ENCODE measurements at regions not wholly inside any gene's neighbourhood (a gene's known extent, or its start where the extent isn't known, plus 50 kb on each side); places are given as distances from the start of the nearest gene placed in this dataset.
"Not testable (repeated sequence)": the region's sequence is repeated elsewhere in the genome, so short reads cannot be mapped to it uniquely, and the experiment has no call there.

DNA sequence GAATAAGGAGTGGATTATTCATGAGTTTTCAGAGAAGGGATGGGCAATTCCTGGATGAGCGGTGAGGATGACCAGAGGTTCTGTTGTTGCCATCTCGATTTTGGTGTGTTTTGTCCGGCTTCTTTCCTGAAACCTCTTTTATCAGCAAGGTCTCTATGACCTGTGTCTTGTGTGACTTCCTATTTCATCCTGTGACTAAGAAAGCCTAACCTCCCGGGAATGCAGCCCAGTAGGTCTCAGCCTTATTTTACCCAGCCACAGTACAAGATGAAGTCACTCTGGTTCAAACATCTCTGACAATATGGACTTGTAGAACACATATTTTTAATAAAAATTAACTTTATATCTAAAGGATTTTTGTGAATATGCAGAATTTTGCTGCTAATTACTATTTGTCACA lies 716.4 kb downstream of the FSCB start:
- Histone ChIP-seq H3K9ac (ENCODE audit: insufficient read depth, low read length) (no peak overlapping the region), H3K4me3 (replicated peaks in 1 of 4; ENCODE audit: control extremely low read depth in 1 of 4, insufficient read depth in 1 of 4, low read depth in 3 of 4, low read length in 4 of 4) (no peak overlapping the region), H3K27me3 (ENCODE audit: control insufficient read depth, insufficient read depth, low read length) (no peaks in the 10 kb centered on the region), H3K4me2 (ENCODE audit: extremely low read depth, insufficient read depth, low read length) (no peak overlapping the region), H3K4me1 (ENCODE audit: control insufficient read depth, extremely low read depth, insufficient read depth, low read length) (no peaks in the 10 kb centered on the region), H4K20me1 (ENCODE audit: control insufficient read depth, extremely low read depth, insufficient read depth, low read length) (no peaks in the 10 kb centered on the region), H3K27ac (ENCODE audit: insufficient read depth, low read length) (no peak overlapping the region), H3K9me3 (ENCODE audit: control insufficient read depth, insufficient read depth, low read depth, low read length) (no peaks in the 10 kb centered on the region), H2AFZ (ENCODE audit: low read length) (no peak overlapping the region), H3K79me2 (ENCODE audit: control insufficient read depth, insufficient read depth, low read length) (no peaks in the 10 kb centered on the region), H3K36me3 (ENCODE audit: control insufficient read depth, insufficient read depth, low read length) (no peaks in the 10 kb centered on the region)
- TF ChIP-seq, protein P1, sequence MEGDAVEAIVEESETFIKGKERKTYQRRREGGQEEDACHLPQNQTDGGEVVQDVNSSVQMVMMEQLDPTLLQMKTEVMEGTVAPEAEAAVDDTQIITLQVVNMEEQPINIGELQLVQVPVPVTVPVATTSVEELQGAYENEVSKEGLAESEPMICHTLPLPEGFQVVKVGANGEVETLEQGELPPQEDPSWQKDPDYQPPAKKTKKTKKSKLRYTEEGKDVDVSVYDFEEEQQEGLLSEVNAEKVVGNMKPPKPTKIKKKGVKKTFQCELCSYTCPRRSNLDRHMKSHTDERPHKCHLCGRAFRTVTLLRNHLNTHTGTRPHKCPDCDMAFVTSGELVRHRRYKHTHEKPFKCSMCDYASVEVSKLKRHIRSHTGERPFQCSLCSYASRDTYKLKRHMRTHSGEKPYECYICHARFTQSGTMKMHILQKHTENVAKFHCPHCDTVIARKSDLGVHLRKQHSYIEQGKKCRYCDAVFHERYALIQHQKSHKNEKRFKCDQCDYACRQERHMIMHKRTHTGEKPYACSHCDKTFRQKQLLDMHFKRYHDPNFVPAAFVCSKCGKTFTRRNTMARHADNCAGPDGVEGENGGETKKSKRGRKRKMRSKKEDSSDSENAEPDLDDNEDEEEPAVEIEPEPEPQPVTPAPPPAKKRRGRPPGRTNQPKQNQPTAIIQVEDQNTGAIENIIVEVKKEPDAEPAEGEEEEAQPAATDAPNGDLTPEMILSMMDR (conservative IDR thresholded peaks at IDR 0.05 in 1 of 2, IDR thresholded peaks at IDR 0.05 in 1 of 2; ENCODE audit: low read depth in 1 of 2, low read length in 2 of 2): no peak
- TF ChIP-seq EZH2 (IDR thresholded peaks at IDR 0.05; ENCODE audit: low read length, missing control alignments): no peak
- no peak for DNase-seq (ENCODE audit: low read depth in 2 of 2)

- H3K9ac ChIP-seq (ENCODE audit: insufficient read depth, low read length): no peak overlapping the region
- H3K27me3 ChIP-seq (ENCODE audit: control insufficient read depth, insufficient read depth, low read length): no peaks in the 10 kb centered on the region
- H3K9me3 ChIP-seq (ENCODE audit: control insufficient read depth, insufficient read depth, low read depth, low read length): no peaks in the 10 kb centered on the region
- no peak overlapping the region for H3K27ac ChIP-seq (ENCODE audit: insufficient read depth, low read length)
- no peaks in the 10 kb centered on the region for H3K4me1 ChIP-seq (ENCODE audit: control insufficient read depth, extremely low read depth, insufficient read depth, low read length)
- TF ChIP-seq, protein P1 (conservative IDR thresholded peaks at IDR 0.05 in 1 of 2, IDR thresholded peaks at IDR 0.05 in 1 of 2; ENCODE audit: low read depth in 1 of 2, low read length in 2 of 2): no peak
- no peak for TF ChIP-seq EZH2 (IDR thresholded peaks at IDR 0.05; ENCODE audit: low read length, missing control alignments)
- H3K36me3 ChIP-seq (ENCODE audit: control insufficient read depth, insufficient read depth, low read length): no peaks in the 10 kb centered on the region
- H3K4me3 ChIP-seq (replicated peaks in 1 of 4; ENCODE audit: control extremely low read depth in 1 of 4, insufficient read depth in 1 of 4, low read depth in 3 of 4, low read length in 4 of 4): no peak overlapping the region
- no peaks in the 10 kb centered on the region for H3K79me2 ChIP-seq (ENCODE audit: control insufficient read depth, insufficient read depth, low read length)
- no peak overlapping the region for H3K4me2 ChIP-seq (ENCODE audit: extremely low read depth, insufficient read depth, low read length)
- no peak for DNase-seq (ENCODE audit: low read depth in 2 of 2)
- no peak overlapping the region for H2AFZ ChIP-seq (ENCODE audit: low read length)
- no peaks in the 10 kb centered on the region for H4K20me1 ChIP-seq (ENCODE audit: control insufficient read depth, extremely low read depth, insufficient read depth, low read length)
Observed at GRCh38 chr14:43789458-43789857, 717.6 kb downstream of the FSCB start.

GRCh38 chr14:43786066-43786762 lies 720.9 kb downstream of the FSCB start:
- Histone ChIP-seq H3K27me3 (ENCODE audit: control insufficient read depth, insufficient read depth, low read length) (no peaks in the 10 kb centered on the region), H3K79me2 (ENCODE audit: control insufficient read depth, insufficient read depth, low read length) (no peaks in the 10 kb centered on the region), H4K20me1 (ENCODE audit: control insufficient read depth, extremely low read depth, insufficient read depth, low read length) (no peaks in the 10 kb centered on the region), H3K27ac (ENCODE audit: insufficient read depth, low read length) (no peak overlapping the region), H3K9me3 (ENCODE audit: control insufficient read depth, insufficient read depth, low read depth, low read length) (no peaks in the 10 kb centered on the region), H3K36me3 (ENCODE audit: control insufficient read depth, insufficient read depth, low read length) (no peaks in the 10 kb centered on the region), H3K9ac (ENCODE audit: insufficient read depth, low read length) (no peak overlapping the region), H3K4me2 (ENCODE audit: extremely low read depth, insufficient read depth, low read length) (no peak overlapping the region), H3K4me3 (replicated peaks in 1 of 4; ENCODE audit: control extremely low read depth in 1 of 4, insufficient read depth in 1 of 4, low read depth in 3 of 4, low read length in 4 of 4) (no peak overlapping the region), H3K4me1 (ENCODE audit: control insufficient read depth, extremely low read depth, insufficient read depth, low read length) (no peaks in the 10 kb centered on the region), H2AFZ (ENCODE audit: low read length) (no peak overlapping the region)
- TF ChIP-seq EZH2 (IDR thresholded peaks at IDR 0.05; ENCODE audit: low read length, missing control alignments): no peak
- TF ChIP-seq, protein P1 (conservative IDR thresholded peaks at IDR 0.05 in 1 of 2, IDR thresholded peaks at IDR 0.05 in 1 of 2; ENCODE audit: low read depth in 1 of 2, low read length in 2 of 2): no peak
- DNase-seq (ENCODE audit: low read depth in 2 of 2): no peak

GRCh38 chr14:43784432-43784831 lies 722.7 kb downstream of the FSCB start:
- H3K9me3 ChIP-seq (ENCODE audit: control insufficient read depth, insufficient read depth, low read depth, low read length); H3K4me2 ChIP-seq (ENCODE audit: extremely low read depth, insufficient read depth, low read length); DNase-seq (ENCODE audit: low read depth in 2 of 2); H3K79me2 ChIP-seq (ENCODE audit: control insufficient read depth, insufficient read depth, low read length); H4K20me1 ChIP-seq (ENCODE audit: control insufficient read depth, extremely low read depth, insufficient read depth, low read length); H3K27me3 ChIP-seq (ENCODE audit: control insufficient read depth, insufficient read depth, low read length); H2AFZ ChIP-seq (ENCODE audit: low read length); H3K36me3 ChIP-seq (ENCODE audit: control insufficient read depth, insufficient read depth, low read length); H3K4me1 ChIP-seq (ENCODE audit: control insufficient read depth, extremely low read depth, insufficient read depth, low read length); H3K4me3 ChIP-seq (replicated peaks in 1 of 4; ENCODE audit: control extremely low read depth in 1 of 4, insufficient read depth in 1 of 4, low read depth in 3 of 4, low read length in 4 of 4); H3K9ac ChIP-seq (ENCODE audit: insufficient read depth, low read length); H3K27ac ChIP-seq (ENCODE audit: insufficient read depth, low read length): not testable (repeated sequence)
